Renal cortical epithelial cell (primary cell): ENCODE measurements at regions not wholly inside any gene's neighbourhood (a gene's known extent, or its start where the extent isn't known, plus 50 kb on each side); places are given as distances from the start of the nearest gene placed in this dataset.
A peak's percentile ranks its signal among the peaks of the same experiment; 100 is the strongest.
"Not testable (repeated sequence)": the region's sequence is repeated elsewhere in the genome, so short reads cannot be mapped to it uniquely, and the experiment has no call there.

Experiments
- DNase-seq: peaks from one replicate; pipeline ENCODE4 v3.0.0-alpha.2; 2011; ENCODE audit warnings: low read depth

DNA sequence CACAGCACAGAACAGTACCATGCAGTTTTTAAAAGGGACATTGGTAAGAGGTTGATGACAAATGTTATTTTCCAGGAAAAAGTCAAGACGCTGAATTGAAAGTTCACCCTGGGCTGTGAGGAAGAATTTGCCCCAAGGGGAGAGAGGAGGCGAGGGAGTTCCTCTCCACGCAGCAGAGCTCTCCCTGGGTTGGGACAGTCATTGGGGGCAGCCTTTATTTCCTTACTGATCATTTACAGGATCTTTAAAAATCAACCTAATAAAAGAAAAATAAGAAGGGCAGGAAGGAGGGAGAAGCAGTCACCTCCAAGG lies 49.9 kb upstream of the WNT7B start:
- DNase-seq, result no peak

DNA sequence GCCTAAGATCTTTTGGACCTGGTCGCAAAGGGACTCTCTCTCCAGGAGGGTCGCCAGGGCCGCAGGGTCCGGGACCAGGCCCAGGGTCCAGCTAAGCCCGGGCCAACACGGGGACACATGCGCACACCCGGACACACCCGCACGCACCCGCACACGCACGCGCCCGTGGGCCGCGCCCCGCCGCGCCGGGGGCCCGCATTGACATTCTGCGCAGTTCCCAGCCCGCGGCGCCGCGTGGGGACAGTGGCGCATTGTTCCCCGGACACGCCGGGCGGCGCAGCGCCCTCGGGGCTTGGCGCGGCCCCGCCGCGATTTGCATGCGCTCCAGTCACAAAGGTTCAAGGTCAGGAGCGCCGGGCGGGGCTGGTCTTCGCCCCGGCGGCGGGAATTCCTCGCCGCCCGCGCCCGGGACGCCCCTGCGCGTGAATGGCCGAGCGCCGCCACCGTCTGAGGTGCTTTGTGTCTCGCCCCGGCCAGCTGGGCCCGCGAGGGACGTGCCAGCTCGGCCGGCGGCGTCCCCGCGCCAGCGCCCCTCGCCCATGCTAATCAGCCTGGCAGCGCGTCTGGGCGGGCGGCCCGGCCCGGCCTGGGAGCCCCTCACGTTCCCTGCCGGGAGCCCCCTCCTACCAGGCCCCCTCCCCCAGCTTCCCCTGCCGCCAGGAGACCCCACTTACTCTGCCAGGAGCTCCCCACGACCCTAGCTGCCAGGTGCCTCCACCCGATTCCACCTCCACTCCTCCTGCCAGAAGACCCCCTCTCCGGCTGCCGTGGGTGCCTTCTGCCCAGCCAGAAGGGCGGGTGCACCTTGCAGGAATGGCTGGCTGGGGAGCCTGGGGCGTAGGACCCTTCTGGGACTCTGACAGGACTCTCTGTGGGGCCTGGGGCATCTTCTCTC lies 50.5 kb upstream of the WNT7B start:
- DNase-seq, result no peak

DNA sequence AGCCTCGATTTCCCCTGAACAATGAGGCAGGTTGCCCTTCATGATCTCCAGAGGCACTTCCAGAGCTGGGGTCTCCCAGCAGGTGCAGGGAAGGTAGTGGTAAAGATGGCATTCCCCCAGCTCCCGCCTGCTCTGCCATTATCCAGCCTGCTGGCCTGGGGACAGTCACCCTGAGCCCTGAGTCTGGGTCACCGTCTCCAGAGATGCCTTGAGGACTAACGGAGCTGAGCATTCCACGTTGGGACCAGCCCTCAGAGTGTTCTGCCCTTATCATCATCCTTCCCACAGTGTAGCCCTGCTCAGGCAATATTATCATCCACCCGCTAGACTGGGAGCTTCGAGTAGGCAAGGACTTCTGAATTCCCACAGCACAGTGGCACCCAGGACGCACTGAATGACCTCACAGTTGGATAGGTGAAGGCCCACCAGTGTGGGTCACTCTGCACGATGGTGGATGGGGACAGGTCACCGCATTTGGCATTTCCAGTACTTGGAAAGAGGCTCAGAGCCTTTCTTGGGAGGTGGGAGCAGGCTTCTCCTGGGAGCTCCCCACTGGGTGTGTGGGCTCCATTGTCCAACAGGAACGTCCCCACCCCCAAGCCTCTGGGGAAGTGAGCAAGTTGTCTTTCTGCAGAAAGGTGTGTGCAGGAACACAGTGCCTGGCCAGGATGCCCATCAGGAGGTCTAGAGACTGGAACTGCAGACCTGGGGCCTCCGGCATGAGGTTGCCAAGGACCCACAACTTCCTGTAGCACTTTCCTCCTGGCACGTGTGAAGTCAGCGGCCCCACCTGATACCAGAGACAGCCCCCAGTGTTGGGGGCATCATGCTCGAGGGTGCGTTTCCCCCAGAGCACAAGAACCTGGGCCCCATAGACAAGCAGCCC lies 51.4 kb upstream of the WNT7B start:
- no peak for DNase-seq

DNA sequence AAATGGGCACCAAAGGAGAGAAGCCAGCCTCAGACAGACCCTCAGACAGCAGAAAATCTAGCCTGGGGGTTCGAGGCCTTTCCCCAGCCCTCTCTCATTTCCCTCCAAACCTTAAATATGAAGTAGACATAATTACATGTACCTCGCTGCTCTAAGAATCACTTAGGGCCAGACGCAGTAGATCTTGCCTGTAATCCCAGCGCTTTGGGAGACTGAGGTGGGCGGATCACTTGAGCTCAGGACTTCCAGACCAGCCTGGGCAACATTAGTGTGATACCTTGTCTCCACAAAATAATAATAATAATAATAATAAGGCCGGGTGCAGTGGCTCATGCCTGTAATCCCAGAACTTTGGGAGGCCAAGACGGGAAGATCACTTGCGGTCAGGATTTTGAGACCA lies 52.1 kb upstream of the WNT7B start:
- no peak for DNase-seq

DNA sequence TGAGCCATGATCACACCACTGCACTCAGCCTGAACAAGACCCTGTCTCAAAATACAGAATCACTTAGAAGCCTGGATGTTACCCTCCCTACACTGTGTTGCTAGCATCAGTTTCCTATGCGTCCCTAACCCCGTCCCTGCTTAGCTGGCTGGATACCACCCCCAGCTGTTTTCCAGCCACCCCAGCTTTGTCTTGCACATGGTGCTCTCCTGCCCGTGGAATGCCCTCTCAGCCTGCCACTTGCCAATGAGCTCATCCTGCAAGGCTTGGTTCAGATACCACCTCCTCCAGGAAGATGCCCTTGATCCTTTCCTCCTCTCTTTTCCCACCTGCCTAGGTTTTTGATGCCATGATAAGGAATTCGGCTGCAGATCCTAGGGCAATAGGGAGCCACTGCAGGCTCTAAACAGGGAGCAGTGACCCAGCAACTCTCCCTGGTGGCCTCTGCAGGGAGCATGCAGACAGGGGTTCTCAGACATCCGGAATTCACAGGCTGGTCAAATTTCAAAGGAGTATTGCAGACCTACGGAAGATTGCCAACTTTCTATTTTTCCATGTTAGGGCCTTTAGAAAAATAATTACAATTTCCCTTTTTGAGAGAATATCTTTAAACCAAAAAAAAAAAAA lies 52.7 kb upstream of the WNT7B start:
- no peak for DNase-seq

DNA sequence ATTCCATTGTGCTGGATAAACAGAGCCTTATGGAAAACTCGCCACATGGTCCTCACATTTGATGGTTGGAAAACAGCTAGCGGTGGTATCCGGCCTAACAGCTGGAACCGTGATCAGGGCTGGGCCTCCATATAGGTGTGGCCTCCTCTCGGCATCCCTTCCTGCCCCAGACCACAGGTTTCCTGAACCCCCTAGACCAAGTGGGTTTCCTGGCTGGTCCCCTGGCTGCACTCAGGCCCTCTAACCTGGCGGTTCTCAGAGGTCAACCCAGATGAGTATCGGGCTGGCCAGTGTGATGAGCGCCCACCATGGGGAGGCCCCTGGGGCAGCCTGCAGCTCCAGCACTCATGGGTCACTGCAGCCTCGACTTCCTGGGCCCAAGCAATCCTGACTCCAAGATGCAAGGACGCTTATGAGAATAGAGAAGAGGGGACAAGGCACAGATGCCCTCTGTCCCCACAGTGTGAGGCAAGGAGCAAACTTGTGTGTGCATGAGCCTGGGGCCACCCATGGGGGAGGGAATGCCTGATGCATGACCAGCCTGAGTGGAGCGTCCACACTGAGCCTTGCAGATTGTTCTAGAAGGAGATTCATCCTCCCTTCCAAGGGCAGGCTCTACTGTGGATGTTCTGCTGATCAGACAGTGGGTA lies 53.4 kb upstream of the WNT7B start:
- DNase-seq, result no peak

DNA sequence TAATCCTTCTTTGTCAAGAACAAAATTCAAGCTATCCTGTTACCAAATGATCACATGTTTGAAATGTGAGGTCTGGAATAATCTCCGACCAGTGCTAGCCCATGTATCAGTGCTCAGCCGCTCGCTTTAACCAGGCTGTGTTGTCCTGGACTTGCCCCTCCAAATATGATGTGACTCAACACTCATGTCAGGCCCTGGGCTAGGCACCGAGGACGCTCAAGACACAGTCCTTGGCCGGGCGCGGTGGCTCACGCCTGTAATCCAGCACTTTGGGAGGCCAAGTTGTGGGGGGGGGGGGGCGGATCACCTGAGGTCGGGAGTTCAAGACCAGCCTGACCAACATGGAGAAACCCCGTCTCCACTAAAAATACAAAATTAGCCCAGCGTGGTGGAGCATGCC lies 54.1 kb upstream of the WNT7B start:
- no peak for DNase-seq

DNA sequence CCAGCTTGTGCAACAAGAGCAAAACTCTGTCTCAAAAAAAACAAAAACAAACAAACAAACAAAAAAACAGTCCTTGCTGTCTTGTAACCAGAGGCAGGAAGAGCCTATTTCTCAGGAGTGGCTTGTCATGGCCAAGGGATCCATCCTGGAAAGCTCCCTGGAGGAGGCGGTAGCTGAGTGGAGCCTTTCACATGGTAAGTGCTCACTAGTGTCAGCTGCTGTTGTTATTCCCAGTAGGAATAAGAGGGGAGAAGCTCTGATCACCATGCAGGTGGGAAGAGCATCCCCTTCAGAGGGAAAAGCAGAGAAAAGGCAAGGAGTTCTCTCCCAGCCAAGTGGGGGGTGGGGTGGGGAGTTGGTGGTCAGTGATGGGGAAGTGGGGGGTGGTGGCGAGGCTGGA lies 54.6 kb upstream of the WNT7B start:
- DNase-seq, result no peak

DNA sequence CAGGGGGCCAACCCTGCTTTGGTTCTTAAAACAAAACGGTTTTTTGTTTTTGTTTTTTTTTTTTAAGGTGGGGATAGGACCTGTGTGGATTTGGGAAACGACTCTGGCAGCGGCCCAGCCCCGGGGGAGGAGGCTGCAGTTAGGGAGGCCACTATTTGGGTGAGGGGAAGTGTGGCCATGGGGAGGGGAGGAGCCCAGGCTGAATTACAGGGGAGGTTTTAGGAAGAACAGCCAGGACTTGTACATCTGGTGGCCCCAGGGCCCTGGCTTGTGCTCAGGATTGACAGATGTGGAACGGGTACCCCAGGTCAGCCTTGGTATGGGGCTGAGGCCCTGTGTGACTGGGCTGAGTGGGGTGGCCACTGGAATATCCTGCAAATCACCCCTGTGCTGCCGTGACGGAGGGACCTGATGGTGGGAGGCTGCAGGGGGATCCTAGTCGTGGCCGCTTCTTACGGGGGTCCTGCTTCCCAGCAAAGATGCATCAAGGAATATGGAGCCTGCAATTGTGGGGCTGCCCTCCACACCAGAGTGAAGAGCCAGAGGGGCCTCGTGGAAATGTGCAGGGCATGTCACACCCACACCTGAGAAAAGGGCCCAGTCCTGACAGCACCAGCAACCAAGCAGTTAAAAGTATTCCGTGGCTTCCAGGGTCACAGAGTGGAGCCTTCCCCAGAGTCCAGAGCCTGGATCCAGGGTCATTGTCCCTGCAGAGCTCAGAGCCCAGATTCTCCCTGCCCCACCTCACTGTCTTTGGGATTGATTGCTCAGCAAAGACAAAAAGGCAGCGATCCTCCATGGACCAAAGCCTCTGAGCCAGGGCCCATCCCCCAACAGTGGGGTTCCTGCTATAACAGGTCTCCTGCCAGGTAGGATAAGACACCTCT lies 55.2 kb upstream of the WNT7B start:
- no peak for DNase-seq

DNA sequence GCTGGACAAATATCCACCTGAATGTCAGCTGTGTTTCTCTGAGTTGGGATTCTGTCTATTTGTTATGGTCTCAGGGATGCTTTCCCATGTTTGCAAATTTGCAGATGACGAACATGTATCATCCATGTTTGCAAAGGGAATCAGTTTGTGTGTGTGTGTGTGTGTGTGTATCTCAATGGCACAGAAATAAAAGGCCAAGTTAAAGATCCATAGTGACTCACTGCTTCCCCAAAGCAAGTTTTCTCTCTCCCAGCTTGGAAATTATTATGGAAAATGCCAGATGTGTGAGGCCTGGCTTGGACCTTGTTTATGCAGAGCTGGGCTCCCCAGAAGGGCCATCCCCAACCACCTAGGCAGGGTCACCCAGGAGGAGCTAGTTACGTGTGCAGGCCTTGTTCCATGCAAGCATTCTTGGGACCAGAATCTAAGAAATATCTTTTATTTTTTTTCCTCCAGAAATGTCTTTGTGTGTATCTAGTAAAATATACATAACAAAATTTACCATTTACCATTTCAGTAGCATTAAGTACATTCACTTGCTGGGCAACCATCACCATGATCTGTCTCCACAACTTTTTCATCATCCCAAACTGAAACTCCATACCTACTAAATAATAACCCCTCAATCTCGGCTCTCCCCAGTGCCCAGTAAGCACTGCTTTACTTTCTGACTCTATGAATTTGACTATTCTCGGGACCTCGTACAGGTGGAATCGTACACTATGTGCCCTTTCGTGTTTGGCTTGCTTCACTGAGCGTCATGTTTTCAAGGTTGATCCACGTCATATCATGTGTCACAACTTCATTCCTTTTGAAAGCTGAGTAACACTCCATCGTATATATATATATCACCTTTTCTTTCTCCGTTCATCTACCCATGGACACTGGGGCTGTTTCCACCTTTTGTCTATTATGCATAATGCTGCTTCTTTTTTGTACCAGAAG lies 56.6 kb upstream of the WNT7B start:
- peak; percentile 22 for DNase-seq

DNA sequence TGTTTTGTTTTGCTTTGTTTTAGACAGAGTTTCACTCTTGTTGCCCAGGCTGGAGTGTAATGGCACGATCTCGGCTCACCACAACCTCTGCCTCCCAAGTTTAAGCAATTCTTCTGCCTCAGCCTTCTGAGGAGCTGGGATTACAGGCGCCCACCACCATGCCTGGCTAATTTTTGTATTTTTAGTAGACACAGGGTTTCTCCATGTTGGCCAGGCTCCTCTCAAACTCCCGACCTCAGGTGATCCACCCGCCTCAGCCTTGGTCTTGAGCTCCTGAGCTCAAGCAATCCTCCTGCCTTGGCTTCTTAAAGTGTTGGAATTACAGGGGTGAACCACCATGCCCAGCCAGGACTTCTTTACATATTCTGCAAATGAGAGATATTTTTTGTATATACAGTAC lies 57.5 kb upstream of the WNT7B start:
- not testable (repeated sequence) for DNase-seq

DNA sequence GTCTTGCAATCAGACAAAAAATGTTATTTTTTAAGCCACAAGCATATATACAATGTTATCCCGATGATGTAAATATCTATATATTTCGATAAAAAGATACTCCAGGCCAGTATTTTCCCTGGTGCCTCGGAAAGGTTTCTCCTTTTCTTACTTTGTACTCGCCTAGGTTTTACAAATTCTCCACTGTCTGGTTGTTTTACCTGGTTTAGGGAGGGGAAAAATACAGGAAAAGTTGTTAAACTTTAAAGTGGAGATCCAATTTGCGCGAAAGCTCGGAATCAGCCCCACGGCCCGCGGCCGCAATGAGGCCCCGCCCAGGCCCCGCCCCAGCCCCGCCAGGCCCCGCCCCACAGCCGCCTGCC lies 58.4 kb upstream of the WNT7B start:
- DNase-seq, result no peak

DNA sequence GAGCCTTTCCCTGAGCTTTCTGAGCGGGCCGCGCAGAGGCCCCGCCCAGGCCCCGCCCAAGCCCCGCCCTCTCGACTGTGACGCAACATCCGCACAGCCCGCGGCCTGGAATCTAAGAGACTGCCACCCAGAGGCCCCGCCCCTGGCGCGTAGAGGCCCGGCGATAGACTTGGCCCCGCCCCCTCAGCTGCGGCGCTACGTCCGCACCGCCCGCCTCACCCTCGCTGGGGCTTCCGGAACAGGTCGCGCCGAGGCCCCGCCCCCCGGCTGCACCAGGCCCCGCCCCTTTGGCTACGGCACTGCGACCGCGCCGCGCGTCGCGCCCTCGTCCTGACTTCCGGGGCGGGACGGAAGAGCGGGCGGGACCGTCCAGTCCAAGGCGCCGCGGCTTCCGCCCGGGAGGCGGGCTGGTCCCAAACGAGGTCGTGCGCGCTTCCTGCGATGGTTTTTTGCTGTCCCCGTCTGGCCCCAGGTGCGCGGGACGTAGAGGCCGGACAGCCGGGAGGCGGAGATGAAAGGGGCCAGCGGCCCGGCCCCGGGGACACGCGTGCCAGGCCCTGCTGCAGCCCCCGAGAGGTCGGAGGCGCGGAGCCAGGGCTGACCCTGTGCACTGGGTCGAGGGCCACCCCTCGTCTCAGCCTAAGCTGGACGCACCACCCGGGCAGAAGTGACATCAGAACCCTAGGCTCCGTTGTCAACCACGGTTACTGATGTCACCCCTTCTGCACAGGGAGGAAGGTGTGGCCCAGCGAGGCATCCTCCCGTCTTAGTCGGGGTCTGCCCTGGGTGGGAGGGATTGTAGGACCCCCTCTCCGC lies 59.0 kb upstream of the WNT7B start:
- peak; percentile 91 for DNase-seq

DNA sequence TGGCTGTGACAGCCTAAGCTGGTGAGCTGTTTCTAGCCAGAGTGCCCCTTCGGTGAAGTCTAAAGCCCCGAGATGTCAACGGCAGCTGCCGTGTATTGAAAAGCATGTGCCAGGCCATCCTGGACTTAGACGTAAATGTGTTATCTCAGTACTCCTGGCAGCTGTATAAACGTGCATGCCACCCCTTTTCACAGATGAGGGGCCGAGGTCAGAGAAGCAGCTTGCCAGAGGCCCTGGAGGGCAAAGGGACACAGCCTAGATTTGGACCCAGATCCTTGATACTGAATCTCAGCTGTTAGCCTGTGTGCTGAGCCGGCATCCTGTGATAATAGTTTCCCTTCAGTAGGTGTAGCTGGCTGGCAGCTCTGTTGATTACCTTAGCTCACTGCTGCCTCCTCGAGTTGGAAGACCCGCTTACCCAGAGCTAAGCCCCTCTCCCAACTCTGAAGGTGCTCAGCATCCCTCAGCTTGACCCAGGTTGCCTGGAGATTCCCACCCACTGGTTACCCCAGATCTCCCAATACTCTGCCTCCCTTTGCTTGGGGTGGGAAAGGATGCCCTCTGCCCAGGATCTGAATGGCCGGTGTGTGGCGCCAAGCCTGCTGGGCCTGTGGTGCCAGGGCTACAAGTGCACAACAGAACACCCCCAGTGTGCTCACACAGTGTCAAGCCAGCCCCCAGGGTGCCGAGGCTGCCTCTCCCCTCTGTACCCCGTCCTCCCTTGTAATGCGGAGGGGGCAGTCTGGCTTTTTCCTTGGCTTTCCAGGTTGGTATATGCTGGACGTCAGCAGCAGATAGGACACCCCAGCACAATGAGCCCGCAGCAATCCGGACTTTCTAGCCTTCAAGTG lies 59.8 kb upstream of the WNT7B start:
- DNase-seq, result peak; percentile 65

DNA sequence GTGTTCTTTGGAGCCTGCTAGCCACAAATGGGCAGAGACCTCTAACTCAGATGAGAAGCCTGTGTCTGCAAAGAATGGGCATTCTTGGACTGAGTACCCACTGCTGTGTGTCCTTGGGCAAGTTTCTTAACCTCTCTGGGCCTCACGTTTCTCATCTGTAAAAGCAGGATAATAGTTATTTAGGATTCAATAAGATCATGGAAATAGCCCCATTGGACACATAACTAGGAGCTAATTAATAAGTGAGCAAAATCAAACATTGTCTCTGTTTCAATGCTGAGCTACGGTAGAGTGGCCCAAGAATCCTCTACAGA lies 61.2 kb upstream of the WNT7B start:
- no peak for DNase-seq

DNA sequence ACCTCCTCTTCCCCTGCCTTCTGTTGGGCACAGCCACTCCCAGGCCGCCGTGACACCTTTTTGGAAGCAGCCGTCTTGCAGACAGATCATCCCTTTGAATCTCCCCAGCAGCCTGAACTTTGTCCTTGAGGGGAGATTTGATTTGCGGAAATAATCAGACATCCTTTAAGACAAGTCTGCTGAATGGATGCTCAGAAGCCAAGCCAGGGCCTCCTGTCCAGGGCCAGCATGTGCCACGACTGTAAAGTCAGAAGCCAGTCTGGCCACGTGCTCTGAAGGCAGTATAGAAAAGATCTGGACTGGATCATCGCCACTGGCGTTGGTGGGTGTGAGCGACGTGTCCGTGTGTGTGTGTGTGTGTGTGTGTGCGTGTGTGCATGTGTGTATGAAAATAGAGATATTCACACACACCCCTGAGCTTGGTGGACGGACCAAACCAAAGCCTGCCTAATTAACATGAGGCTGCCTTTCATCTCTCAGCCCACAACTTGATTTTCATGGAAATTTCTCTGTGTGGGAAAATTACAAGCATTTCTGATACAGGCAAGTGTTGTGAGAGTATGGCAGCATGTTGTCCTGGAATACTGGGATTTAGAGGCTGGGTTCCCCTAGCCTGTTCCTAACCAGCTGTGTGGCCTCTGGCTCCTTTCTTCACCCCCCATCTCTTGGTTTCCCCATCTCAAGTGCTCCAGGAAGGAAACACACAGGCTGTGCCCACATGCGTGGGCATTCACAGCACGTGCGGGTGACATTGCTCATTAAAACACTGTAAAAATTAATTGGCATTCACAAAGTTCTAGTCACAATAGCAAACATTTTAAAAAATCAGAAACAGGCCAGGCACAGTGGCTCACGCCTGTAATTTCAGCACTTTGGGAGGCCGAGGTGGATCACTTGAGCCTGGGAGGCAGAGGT lies 61.8 kb upstream of the WNT7B start:
- DNase-seq, result no peak

DNA sequence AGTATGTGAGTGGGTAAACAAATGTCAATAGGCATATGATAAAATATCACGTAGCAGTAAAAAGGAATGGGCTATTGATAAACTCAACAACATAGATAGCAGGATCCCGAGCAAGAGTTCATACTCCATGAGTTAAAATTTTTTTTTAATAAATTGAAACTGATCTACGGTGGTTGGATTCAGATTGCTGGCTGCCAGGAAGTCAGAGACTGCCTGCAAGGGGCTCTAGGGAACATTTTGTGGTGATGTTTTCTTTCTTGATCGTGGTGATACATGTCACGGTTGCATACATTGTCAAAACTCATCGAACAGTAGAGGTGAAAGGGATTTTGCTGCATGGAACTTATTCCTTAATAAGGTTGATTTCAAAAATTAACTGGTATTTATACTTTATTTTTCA lies 62.6 kb upstream of the WNT7B start:
- no peak for DNase-seq
